ENCODE measurements at regions not wholly inside any gene's neighbourhood (a gene's known extent, or its start where the extent isn't known, plus 50 kb on each side); places are given as distances from the start of the nearest gene placed in this dataset.

GRCh38 chr17:20938244-20938643, 104.6 kb downstream of the USP22 start:
- Histone ChIP-seq H3K4me3 (ENCODE audit: low read length, poor library complexity, severe bottlenecking) (no peak overlapping the region), H3K4me1 (ENCODE audit: insufficient read depth, low read length, poor library complexity, severe bottlenecking) (no peaks in the 10 kb centered on the region), H3F3A (ENCODE audit: low read depth) (no peaks in the 10 kb centered on the region), H3K27me3 (ENCODE audit: insufficient read depth, low read length, poor library complexity, severe bottlenecking) (no peaks in the 10 kb centered on the region), H3K9me3 (ENCODE audit: insufficient read depth, low read depth, low read length) (no peaks in the 10 kb centered on the region), H3K4me2 (ENCODE audit: low read depth, low read length, poor library complexity, severe bottlenecking) (no peak overlapping the region), H3K9me2 (replicated peaks; ENCODE audit: low read depth, low read length) (no peaks in the 10 kb centered on the region), H4K20me1 (ENCODE audit: insufficient read depth, low read length, poor library complexity, severe bottlenecking) (no peaks in the 10 kb centered on the region), H3K79me2 (ENCODE audit: insufficient read depth, low read length) (no peaks in the 10 kb centered on the region), H2AFZ (ENCODE audit: low read length) (no peak overlapping the region), H3K36me3 (ENCODE audit: insufficient read depth, low read length) (no peaks in the 10 kb centered on the region), H3K9ac (ENCODE audit: low read depth, low read length, poor library complexity, severe bottlenecking) (no peak overlapping the region)
- TF ChIP-seq EZH2phosphoT487 (IDR thresholded peaks at IDR 0.05; ENCODE audit: borderline replicate concordance) (no peak), CTCF (conservative IDR thresholded peaks at IDR 0.05; ENCODE audit: low read length) (no peak)

- H4K20me1 ChIP-seq (ENCODE audit: insufficient read depth, low read length, poor library complexity, severe bottlenecking), result no peaks in the 10 kb centered on the region
- TF ChIP-seq CTCF (conservative IDR thresholded peaks at IDR 0.05; ENCODE audit: low read length), result no peak
- TF ChIP-seq EZH2phosphoT487 (IDR thresholded peaks at IDR 0.05; ENCODE audit: borderline replicate concordance), result no peak
- H3K9me3 ChIP-seq (ENCODE audit: insufficient read depth, low read depth, low read length), result no peaks in the 10 kb centered on the region
- H3K4me1 ChIP-seq (ENCODE audit: insufficient read depth, low read length, poor library complexity, severe bottlenecking), result no peaks in the 10 kb centered on the region
- no peaks in the 10 kb centered on the region for H3K36me3 ChIP-seq (ENCODE audit: insufficient read depth, low read length)
- H3K79me2 ChIP-seq (ENCODE audit: insufficient read depth, low read length), result no peaks in the 10 kb centered on the region
- no peak overlapping the region for H3K9ac ChIP-seq (ENCODE audit: low read depth, low read length, poor library complexity, severe bottlenecking)
- no peaks in the 10 kb centered on the region for H3F3A ChIP-seq (ENCODE audit: low read depth)
- H3K27me3 ChIP-seq (ENCODE audit: insufficient read depth, low read length, poor library complexity, severe bottlenecking), result no peaks in the 10 kb centered on the region
- no peak overlapping the region for H2AFZ ChIP-seq (ENCODE audit: low read length)
- H3K4me2 ChIP-seq (ENCODE audit: low read depth, low read length, poor library complexity, severe bottlenecking), result no peak overlapping the region
- H3K9me2 ChIP-seq (replicated peaks; ENCODE audit: low read depth, low read length), result no peaks in the 10 kb centered on the region
- H3K4me3 ChIP-seq (ENCODE audit: low read length, poor library complexity, severe bottlenecking), result no peak overlapping the region
Observed at GRCh38 chr17:20938988-20939615, 103.7 kb downstream of the USP22 start.

GRCh38 chr17:20941872-20942271, 100.9 kb downstream of the USP22 start:
- no peak overlapping the region for H2AFZ ChIP-seq (ENCODE audit: low read length)
- no peak overlapping the region for H3K9ac ChIP-seq (ENCODE audit: low read depth, low read length, poor library complexity, severe bottlenecking)
- no peaks in the 10 kb centered on the region for H3K79me2 ChIP-seq (ENCODE audit: insufficient read depth, low read length)
- no peaks in the 10 kb centered on the region for H3K4me1 ChIP-seq (ENCODE audit: insufficient read depth, low read length, poor library complexity, severe bottlenecking)
- no peaks in the 10 kb centered on the region for H3F3A ChIP-seq (ENCODE audit: low read depth)
- H3K27me3 ChIP-seq (ENCODE audit: insufficient read depth, low read length, poor library complexity, severe bottlenecking), result no peaks in the 10 kb centered on the region
- H3K36me3 ChIP-seq (ENCODE audit: insufficient read depth, low read length), result no peaks in the 10 kb centered on the region
- H4K20me1 ChIP-seq (ENCODE audit: insufficient read depth, low read length, poor library complexity, severe bottlenecking), result no peaks in the 10 kb centered on the region
- H3K4me2 ChIP-seq (ENCODE audit: low read depth, low read length, poor library complexity, severe bottlenecking), result no peak overlapping the region
- no peaks in the 10 kb centered on the region for H3K9me2 ChIP-seq (replicated peaks; ENCODE audit: low read depth, low read length)
- no peaks in the 10 kb centered on the region for H3K9me3 ChIP-seq (ENCODE audit: insufficient read depth, low read depth, low read length)
- H3K4me3 ChIP-seq (ENCODE audit: low read length, poor library complexity, severe bottlenecking), result no peak overlapping the region
- TF ChIP-seq CTCF (conservative IDR thresholded peaks at IDR 0.05; ENCODE audit: low read length) (no peak), EZH2phosphoT487 (IDR thresholded peaks at IDR 0.05; ENCODE audit: borderline replicate concordance) (no peak)

Measured in Loucy (cell line).